Central memory CD4-positive, alpha-beta T cell (primary cell): ENCODE measurements at regions not wholly inside any gene's neighbourhood (a gene's known extent, or its start where the extent isn't known, plus 50 kb on each side); places are given as distances from the start of the nearest gene placed in this dataset.

Experiments used
- DNase-seq: peaks from one replicate; pipeline ENCODE4 v3.0.0; 2022

- DNase-seq, result no peak
Observed at GRCh38 chr18:4851301-4851976, 345.6 kb downstream of the AKAIN1 start.

GRCh38 chr18:4847056-4847455 lies 350.0 kb downstream of the AKAIN1 start:
- DNase-seq, result no peak

GRCh38 chr18:4844320-4844719 lies 352.7 kb downstream of the AKAIN1 start:
- DNase-seq, result no peak

- no peak for DNase-seq
Observed at GRCh38 chr18:4843771-4844170, 353.3 kb downstream of the AKAIN1 start.

GRCh38 chr18:4842751-4843150 lies 354.3 kb downstream of the AKAIN1 start:
- DNase-seq, result no peak

- no peak for DNase-seq
Observed at GRCh38 chr18:4842287-4842686, 354.8 kb downstream of the AKAIN1 start.

GRCh38 chr18:4839639-4840038 lies 357.4 kb downstream of the AKAIN1 start:
- DNase-seq, result no peak

- DNase-seq, result no peak
Observed at GRCh38 chr18:4836141-4836540, 360.9 kb downstream of the AKAIN1 start.

- no peak for DNase-seq
Observed at GRCh38 chr18:4831791-4832375, 365.2 kb downstream of the AKAIN1 start.

- DNase-seq, result no peak
Observed at GRCh38 chr18:4831127-4831526, 365.9 kb downstream of the AKAIN1 start.

- DNase-seq, result no peak
Observed at GRCh38 chr18:4823091-4823490, 368.0 kb upstream of the DLGAP1 start.

GRCh38 chr18:4821801-4822200 lies 366.7 kb upstream of the DLGAP1 start:
- no peak for DNase-seq

GRCh38 chr18:4817665-4818064 lies 362.6 kb upstream of the DLGAP1 start:
- DNase-seq, result no peak

GRCh38 chr18:4813708-4814107 lies 358.6 kb upstream of the DLGAP1 start:
- no peak for DNase-seq

- DNase-seq, result no peak
Observed at GRCh38 chr18:4808891-4809290, 353.8 kb upstream of the DLGAP1 start.

GRCh38 chr18:4807604-4808293 lies 352.6 kb upstream of the DLGAP1 start:
- no peak for DNase-seq

- no peak for DNase-seq
Observed at GRCh38 chr18:4806331-4806730, 351.2 kb upstream of the DLGAP1 start.

GRCh38 chr18:4802296-4802695 lies 347.2 kb upstream of the DLGAP1 start:
- DNase-seq, result no peak

- DNase-seq, result no peak
Observed at GRCh38 chr18:4801151-4801550, 346.0 kb upstream of the DLGAP1 start.

- no peak for DNase-seq
Observed at GRCh38 chr18:4797002-4797685, 342.0 kb upstream of the DLGAP1 start.

GRCh38 chr18:4789506-4789905 lies 334.4 kb upstream of the DLGAP1 start:
- DNase-seq, result no peak

GRCh38 chr18:4781873-4782272 lies 326.8 kb upstream of the DLGAP1 start:
- no peak for DNase-seq

GRCh38 chr18:4765401-4765800 lies 310.3 kb upstream of the DLGAP1 start:
- no peak for DNase-seq

- no peak for DNase-seq
Observed at GRCh38 chr18:4762330-4762729, 307.2 kb upstream of the DLGAP1 start.
